ENCODE measurements at regions not wholly inside any gene's neighbourhood (a gene's known extent, or its start where the extent isn't known, plus 50 kb on each side); places are given as distances from the start of the nearest gene placed in this dataset.

DNA sequence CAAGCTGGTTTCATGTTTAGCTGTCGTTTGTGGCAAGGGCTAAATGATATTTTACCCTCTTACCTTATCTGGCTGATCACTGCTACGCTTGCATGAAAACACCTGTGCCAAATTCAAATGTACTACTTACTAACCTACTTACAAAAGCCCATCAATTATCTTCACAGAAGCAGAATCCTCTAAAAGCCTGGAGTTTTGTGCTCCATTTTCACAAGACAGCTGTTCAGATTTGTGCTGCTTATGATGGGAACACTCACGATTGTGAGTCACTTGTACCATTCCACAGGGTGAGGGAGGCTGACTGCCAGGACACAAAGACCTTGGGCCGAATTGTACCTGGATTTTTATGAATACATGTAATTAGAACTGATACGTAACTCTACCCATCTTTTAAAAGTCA, 245.0 kb upstream of the NPY start:
- Mint-ChIP-seq H3K27me3 (ENCODE audit: low read depth) (no peaks in the 10 kb centered on the region), H3K9me3 (no peaks in the 10 kb centered on the region), H3K4me1 (no peaks in the 10 kb centered on the region), H3K27ac (no peak overlapping the region), H3K4me3 (no peak overlapping the region), H3K36me3 (no peaks in the 10 kb centered on the region)
- TF ChIP-seq CTCF (IDR thresholded peaks at IDR 0.05; ENCODE audit: unreplicated experiment) = no peak
- no peak for DNase-seq (ENCODE audit: low spot score in 2 of 2, unreplicated experiment in 2 of 2)

DNA sequence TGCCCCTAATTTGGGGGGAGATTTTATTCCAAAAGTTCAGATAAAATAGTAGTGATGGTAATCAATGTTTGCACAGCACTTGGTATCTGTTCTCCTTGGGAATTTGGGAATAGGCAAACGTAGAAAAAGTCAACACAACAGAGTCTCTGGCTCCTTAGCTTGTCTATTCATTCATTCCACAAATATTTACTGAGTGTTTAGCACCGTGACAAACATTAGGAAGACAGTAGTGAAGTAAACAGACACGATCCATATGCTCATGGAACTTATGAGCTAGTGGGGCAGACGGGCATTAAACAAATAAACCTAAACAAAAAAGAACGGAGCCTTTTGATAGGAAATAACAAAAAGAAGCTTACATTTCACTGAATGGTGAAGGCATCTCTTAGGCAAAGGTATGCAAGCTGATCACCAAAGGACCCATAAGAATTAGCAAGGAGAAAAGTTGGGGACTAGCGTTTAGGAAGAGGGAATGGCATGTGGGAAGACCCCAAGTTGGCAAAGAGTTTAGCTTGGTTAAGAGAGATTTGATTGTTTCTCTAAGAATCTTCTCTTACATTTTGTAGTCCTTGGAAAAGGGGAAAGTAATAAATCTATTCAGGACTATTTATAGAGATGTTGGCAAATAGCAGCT, 243.9 kb upstream of the NPY start:
- no peaks in the 10 kb centered on the region for H3K4me1 Mint-ChIP-seq
- no peaks in the 10 kb centered on the region for H3K27me3 Mint-ChIP-seq (ENCODE audit: low read depth)
- H3K4me3 Mint-ChIP-seq = no peak overlapping the region
- TF ChIP-seq CTCF (IDR thresholded peaks at IDR 0.05; ENCODE audit: unreplicated experiment) = no peak
- H3K36me3 Mint-ChIP-seq = no peaks in the 10 kb centered on the region
- no peak overlapping the region for H3K27ac Mint-ChIP-seq
- no peak for DNase-seq (ENCODE audit: low spot score in 2 of 2, unreplicated experiment in 2 of 2)
- H3K9me3 Mint-ChIP-seq = peaks cover 8% of the 10 kb centered on the region

GRCh38 chr7:24042028-24042427, 242.0 kb upstream of the NPY start:
- H3K9me3 Mint-ChIP-seq = peaks cover 8% of the 10 kb centered on the region
- no peaks in the 10 kb centered on the region for H3K4me1 Mint-ChIP-seq
- no peak for TF ChIP-seq CTCF (IDR thresholded peaks at IDR 0.05; ENCODE audit: unreplicated experiment)
- no peaks in the 10 kb centered on the region for H3K36me3 Mint-ChIP-seq
- no peak overlapping the region for H3K27ac Mint-ChIP-seq
- H3K27me3 Mint-ChIP-seq (ENCODE audit: low read depth) = no peaks in the 10 kb centered on the region
- DNase-seq (ENCODE audit: low spot score in 2 of 2, unreplicated experiment in 2 of 2) = no peak
- no peak overlapping the region for H3K4me3 Mint-ChIP-seq

- Mint-ChIP-seq H3K27me3 (ENCODE audit: low read depth) (peaks cover 22% of the 10 kb centered on the region), H3K4me3 (no peak overlapping the region), H3K9me3 (peaks cover 6% of the 10 kb centered on the region), H3K27ac (no peak overlapping the region), H3K36me3 (no peaks in the 10 kb centered on the region), H3K4me1 (no peaks in the 10 kb centered on the region)
- TF ChIP-seq CTCF (IDR thresholded peaks at IDR 0.05; ENCODE audit: unreplicated experiment) = no peak
- DNase-seq (ENCODE audit: low spot score in 2 of 2, unreplicated experiment in 2 of 2) = no peak
These were observed 234.7 kb upstream of the NPY start for GRCh38 chr7:24049296-24049695.

GRCh38 chr7:24050991-24051560, 232.9 kb upstream of the NPY start:
- Mint-ChIP-seq H3K27me3 (ENCODE audit: low read depth) (peaks cover 34% of the 10 kb centered on the region), H3K36me3 (no peaks in the 10 kb centered on the region), H3K4me1 (no peaks in the 10 kb centered on the region), H3K4me3 (no peak overlapping the region), H3K9me3 (no peaks in the 10 kb centered on the region), H3K27ac (no peak overlapping the region)
- no peak for DNase-seq (ENCODE audit: low spot score in 2 of 2, unreplicated experiment in 2 of 2)
- TF ChIP-seq CTCF (IDR thresholded peaks at IDR 0.05; ENCODE audit: unreplicated experiment) = no peak
